ENCODE measurements at regions not wholly inside any gene's neighbourhood (a gene's known extent, or its start where the extent isn't known, plus 50 kb on each side); places are given as distances from the start of the nearest gene placed in this dataset.
"Not testable (repeated sequence)": the region's sequence is repeated elsewhere in the genome, so short reads cannot be mapped to it uniquely, and the experiment has no call there.

GRCh38 chr4:130073145-130073790 is 977.3 kb downstream of the C4orf33 start:
- no peak for DNase-seq (ENCODE audit: low read depth)

GRCh38 chr4:130074096-130074495 is 978.1 kb downstream of the C4orf33 start:
- DNase-seq (ENCODE audit: low read depth) = no peak

GRCh38 chr4:130077275-130077674 is 981.3 kb downstream of the C4orf33 start:
- no peak for DNase-seq (ENCODE audit: low read depth)

GRCh38 chr4:130079027-130079426 is 983.1 kb downstream of the C4orf33 start:
- not testable (repeated sequence) for DNase-seq (ENCODE audit: low read depth)

GRCh38 chr4:130080872-130081451 is 985.0 kb downstream of the C4orf33 start:
- no peak for DNase-seq (ENCODE audit: low read depth)

- no peak for DNase-seq (ENCODE audit: low read depth)
Observed at GRCh38 chr4:130090427-130090826, 994.5 kb downstream of the C4orf33 start.

- DNase-seq (ENCODE audit: low read depth) = no peak
Observed at GRCh38 chr4:130092187-130093015, 996.4 kb downstream of the C4orf33 start.

- no peak for DNase-seq (ENCODE audit: low read depth)
Observed at GRCh38 chr4:130099105-130099504, 1003.2 kb downstream of the C4orf33 start.

GRCh38 chr4:130110189-130110588 is 1014.2 kb downstream of the C4orf33 start:
- DNase-seq (ENCODE audit: low read depth) = no peak

GRCh38 chr4:130110770-130111169 is 1014.8 kb downstream of the C4orf33 start:
- DNase-seq (ENCODE audit: low read depth) = no peak

- DNase-seq (ENCODE audit: low read depth) = no peak
Observed at GRCh38 chr4:130124066-130124465, 1028.1 kb downstream of the C4orf33 start.

GRCh38 chr4:130125467-130125866 is 1029.5 kb downstream of the C4orf33 start:
- no peak for DNase-seq (ENCODE audit: low read depth)

GRCh38 chr4:130127297-130127696 is 1031.3 kb downstream of the C4orf33 start:
- no peak for DNase-seq (ENCODE audit: low read depth)

- DNase-seq (ENCODE audit: low read depth) = no peak
Observed at GRCh38 chr4:130131536-130131935, 1035.6 kb downstream of the C4orf33 start.

- DNase-seq (ENCODE audit: low read depth) = no peak
Observed at GRCh38 chr4:130141651-130142050, 1045.7 kb downstream of the C4orf33 start.

GRCh38 chr4:130143656-130144055 is 1047.7 kb downstream of the C4orf33 start:
- no peak for DNase-seq (ENCODE audit: low read depth)

- no peak for DNase-seq (ENCODE audit: low read depth)
Observed at GRCh38 chr4:130146773-130147172, 1050.8 kb downstream of the C4orf33 start.

GRCh38 chr4:130147641-130148040 is 1051.7 kb downstream of the C4orf33 start:
- no peak for DNase-seq (ENCODE audit: low read depth)

- no peak for DNase-seq (ENCODE audit: low read depth)
Observed at GRCh38 chr4:130154901-130155300, 1058.9 kb downstream of the C4orf33 start.

- no peak for DNase-seq (ENCODE audit: low read depth)
Observed at GRCh38 chr4:130163701-130164100, 1067.7 kb downstream of the C4orf33 start.

- no peak for DNase-seq (ENCODE audit: low read depth)
Observed at GRCh38 chr4:130165381-130165780, 1069.4 kb downstream of the C4orf33 start.

- no peak for DNase-seq (ENCODE audit: low read depth)
Observed at GRCh38 chr4:130172156-130172555, 1076.2 kb downstream of the C4orf33 start.

- DNase-seq (ENCODE audit: low read depth) = no peak
Observed at GRCh38 chr4:130178106-130178505, 1082.2 kb downstream of the C4orf33 start.
